GM18861 (cell line): ENCODE measurements at regions not wholly inside any gene's neighbourhood (a gene's known extent, or its start where the extent isn't known, plus 50 kb on each side); places are given as distances from the start of the nearest gene placed in this dataset.

Source experiments
- ATAC-seq: cut with Tn5 transposase; IDR thresholded peaks from one replicate; pipeline ENCODE4 v1.9.1; 2021; ENCODE audit not compliant: unreplicated experiment

DNA sequence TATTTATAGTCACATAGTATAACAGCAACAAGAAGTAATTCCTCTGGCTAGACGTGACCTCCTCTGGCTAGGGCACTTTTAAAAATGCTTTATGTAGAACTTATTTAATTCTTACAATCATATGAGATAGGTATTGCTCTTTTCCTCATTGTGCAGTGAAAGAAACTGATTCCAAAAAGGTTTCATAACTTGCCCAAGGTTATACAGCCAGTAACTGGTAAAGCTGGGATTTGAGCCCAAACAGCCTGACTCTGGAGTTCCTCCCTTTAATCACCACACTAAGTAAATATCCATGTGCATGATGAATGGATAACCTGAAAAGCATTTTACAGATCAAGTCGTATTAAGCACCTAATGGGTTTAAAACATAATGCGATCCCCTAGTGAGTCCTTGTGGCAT is 214.6 kb downstream of the PRL start:
- ATAC-seq: no peak

GRCh38 chr6:22083119-22083518 is 213.7 kb downstream of the PRL start:
- no peak for ATAC-seq

- no peak for ATAC-seq
These were observed 208.7 kb downstream of the PRL start for GRCh38 chr6:22087960-22088706.

DNA sequence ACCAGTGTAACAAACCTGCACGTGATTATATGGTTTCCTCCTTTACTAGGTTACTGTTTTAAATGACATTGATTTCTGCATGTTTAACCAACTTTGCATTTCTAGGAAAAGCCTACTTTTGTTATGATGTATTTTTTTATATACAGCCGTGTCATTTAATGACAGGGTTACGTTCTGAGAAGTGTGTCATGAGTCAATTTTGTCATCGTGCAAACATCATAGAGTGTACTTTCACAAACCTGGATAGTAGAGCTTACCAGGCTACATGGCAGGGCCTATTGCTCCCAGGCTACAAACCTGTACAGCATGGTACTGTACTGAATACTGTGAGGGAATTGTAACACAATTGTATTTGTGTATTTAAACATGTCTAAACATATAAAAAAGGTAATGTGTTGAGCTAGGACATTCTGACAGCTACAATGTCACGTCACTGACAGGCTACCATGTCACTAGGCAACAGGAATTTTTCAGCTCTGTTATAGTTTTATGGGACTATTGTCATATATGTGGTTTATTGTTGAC is 205.3 kb downstream of the PRL start:
- ATAC-seq: no peak

DNA sequence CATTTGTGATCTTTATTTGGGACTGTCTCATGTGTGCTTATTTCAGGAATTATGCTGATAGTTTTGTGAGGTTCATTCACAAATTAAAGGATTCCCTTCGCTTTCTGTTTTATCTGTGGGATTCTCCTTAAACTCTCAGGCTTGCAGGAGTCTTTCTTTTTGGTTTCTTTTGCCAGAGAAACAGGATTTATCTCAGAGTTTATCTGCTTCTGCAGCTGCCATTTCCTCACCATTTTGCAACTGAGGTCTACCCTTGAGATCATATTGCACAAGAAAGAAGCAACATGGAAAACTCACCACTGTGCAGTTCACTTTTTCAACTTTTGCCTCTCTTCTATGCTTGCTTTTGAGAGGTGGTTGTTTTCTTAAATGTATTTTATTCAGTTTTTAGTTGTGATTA is 201.0 kb downstream of the PRL start:
- no peak for ATAC-seq

- ATAC-seq: no peak
These were observed 198.2 kb downstream of the PRL start for GRCh38 chr6:22098601-22099031.

- ATAC-seq: no peak
These were observed 197.6 kb downstream of the PRL start for GRCh38 chr6:22099231-22099630.

DNA sequence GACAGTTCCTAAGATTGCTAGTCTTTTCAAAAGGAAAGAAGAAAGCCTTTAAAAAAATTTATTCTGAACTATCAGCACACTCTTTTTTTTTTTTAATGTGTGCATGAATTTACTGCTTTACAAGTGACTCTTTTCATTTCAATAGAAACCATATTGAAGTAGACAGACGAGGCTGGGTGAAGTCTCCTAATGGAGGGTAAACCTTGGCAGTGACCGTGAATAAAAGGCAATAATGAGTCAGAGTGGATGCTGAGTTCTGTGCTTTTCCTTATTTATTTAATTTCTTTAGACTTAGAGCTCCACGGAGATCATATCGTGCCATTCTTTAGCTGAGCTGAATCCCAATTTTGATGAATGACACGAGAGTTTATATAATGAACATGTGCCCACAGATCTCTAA is 196.9 kb downstream of the PRL start:
- ATAC-seq: no peak

GRCh38 chr6:22101163-22101562 is 195.7 kb downstream of the PRL start:
- no peak for ATAC-seq

DNA sequence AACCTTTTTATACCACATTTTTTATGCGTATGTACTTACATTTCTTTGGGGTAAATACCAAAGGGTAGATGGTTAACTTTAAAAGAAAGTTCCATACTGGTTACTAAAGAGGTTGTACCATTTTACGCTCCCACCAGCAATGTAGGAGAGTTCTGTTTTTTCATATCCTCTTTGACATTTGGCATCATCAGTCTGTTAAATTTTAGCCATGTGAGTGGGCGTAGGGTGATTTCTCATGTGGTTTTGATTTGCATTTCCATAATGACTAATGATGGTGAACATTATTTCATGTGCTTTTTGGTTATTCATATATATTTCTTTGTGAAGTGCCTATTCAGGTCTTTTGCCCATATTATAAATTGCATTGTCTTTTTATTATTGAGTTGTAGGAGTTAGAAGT is 194.2 kb downstream of the PRL start:
- ATAC-seq: peak; percentile 96

DNA sequence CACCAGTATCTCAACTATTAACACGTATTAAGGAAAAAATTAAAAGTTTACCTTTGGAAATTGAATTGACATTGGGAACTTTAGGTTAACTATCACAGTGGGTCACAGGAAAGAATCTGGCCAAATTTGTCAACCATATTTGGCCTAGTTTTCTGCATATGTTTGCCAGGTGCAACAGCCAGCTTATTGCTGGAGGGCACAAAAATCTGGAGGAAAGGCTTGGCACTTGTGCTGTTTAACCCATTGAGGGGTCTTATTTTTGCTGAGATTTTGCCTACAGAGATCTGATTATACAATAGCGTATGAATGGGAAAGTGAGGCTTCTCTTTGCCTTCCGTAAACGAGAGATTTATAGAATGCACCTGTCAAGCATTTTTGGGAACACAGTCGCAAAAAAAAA is 190.4 kb downstream of the PRL start:
- ATAC-seq: no peak

GRCh38 chr6:22106961-22107360 is 189.9 kb downstream of the PRL start:
- ATAC-seq: no peak

DNA sequence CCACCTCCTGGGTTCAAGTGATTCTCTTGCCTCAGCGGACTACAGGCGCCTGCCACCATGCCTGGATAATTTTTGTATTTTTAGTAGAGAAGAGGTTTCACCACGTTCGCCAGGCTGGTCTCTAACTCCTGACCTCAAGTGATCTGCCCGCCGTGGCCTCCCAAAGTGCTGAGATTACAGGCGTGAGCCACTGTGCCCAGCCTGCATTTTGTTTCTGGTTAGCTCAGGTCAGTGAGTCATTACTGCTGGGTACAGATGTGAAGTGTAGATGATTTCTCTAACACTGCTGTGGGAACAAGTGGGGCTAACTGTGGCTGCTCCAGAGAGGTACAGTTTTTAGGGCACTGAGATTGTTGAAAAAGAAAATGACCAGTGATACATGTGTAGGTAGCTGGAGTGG is 188.6 kb downstream of the PRL start:
- ATAC-seq: no peak

GRCh38 chr6:22110061-22110460 is 186.8 kb downstream of the PRL start:
- no peak for ATAC-seq

GRCh38 chr6:22112461-22112860 is 184.4 kb downstream of the PRL start:
- ATAC-seq: no peak

GRCh38 chr6:22113026-22113766 is 183.6 kb downstream of the PRL start:
- ATAC-seq: no peak

GRCh38 chr6:22115559-22115958 is 181.3 kb downstream of the PRL start:
- no peak for ATAC-seq

DNA sequence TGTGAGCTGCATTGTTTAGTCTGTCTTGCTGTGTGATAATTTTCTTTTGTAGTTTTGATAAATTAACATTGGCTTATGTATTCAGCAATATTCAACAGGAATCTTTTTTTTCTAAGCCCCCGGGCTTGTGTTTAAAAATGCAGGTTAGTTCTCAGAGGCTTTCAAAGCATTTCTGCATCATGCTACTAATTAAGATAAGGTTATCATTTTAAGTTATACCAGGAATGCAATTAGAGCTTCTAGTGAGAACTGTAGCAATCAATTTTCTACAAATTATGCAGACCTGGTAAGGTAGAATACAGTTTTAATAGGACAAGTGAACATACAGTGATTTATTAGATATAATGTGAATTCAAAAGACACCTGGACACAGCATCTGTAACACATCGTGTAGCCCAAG is 179.2 kb downstream of the PRL start:
- ATAC-seq: no peak

DNA sequence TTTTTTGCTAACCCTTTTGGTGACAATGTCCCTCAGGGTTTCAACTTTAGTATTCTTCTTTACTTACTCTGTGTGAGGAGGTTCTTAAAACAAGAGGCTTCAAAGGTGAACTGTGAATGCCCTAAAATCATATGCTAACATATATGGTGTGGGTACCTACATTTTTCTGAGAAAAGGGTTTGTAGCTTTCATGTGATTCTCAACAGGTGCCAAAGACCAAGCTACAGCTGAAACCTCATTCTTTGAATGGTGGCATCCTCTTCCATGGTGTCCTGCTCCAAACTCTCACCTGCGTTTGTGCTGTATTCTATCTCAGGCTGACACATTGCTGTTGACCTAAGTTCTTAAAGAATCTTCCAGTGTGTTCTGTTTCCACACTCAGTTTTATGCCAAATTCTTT is 177.3 kb downstream of the PRL start:
- no peak for ATAC-seq

- ATAC-seq: no peak
These were observed 172.1 kb downstream of the PRL start for GRCh38 chr6:22124756-22125155.

- no peak for ATAC-seq
These were observed 169.9 kb downstream of the PRL start for GRCh38 chr6:22126910-22127309.

DNA sequence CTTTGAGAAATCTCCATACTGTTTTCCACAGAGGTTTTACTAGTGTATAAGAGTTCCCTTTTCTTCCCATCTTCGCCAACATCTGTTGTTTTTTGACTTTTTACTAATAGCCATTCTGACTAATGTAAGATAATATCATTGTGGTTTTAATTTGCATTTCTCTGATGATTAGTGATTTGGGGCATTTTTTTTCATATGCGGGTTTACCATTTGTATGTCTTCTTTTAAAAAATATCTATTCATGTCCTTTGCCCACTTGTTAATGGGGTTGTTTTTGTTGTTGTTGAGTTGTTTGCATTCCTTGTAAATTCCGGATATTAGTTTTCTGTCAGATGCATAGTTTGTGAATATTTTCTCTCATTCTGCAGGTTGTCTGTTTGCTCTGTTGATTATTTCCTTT is 167.1 kb downstream of the PRL start:
- ATAC-seq: no peak
